Neuronal stem cell (in vitro differentiated cells): ENCODE measurements at regions not wholly inside any gene's neighbourhood (a gene's known extent, or its start where the extent isn't known, plus 50 kb on each side); places are given as distances from the start of the nearest gene placed in this dataset.
"Not testable (repeated sequence)": the region's sequence is repeated elsewhere in the genome, so short reads cannot be mapped to it uniquely, and the experiment has no call there.

Source experiments
- DNase-seq: peaks from one replicate; pipeline ENCODE4 v3.0.0-alpha.2; 2013; ENCODE audit warnings: low spot score
- H2AFZ ChIP-seq: one replicate; pipeline ENCODE4 v1.6.1; 2013; ENCODE audit warnings: mild to moderate bottlenecking, low read length, inconsistent platforms
- H2AK5ac ChIP-seq: 2 replicates; pipeline ENCODE4 v1.6.1; 2013; ENCODE audit warnings: low read depth, mild to moderate bottlenecking, inconsistent platforms, low read length, moderate library complexity, mixed read lengths
- H2BK120ac ChIP-seq: 2 replicates; pipeline ENCODE4 v1.6.1; 2013; ENCODE audit warnings: low read depth, mild to moderate bottlenecking, inconsistent platforms, low read length, moderate library complexity, mixed read lengths
- H2BK12ac ChIP-seq: one replicate; pipeline ENCODE4 v1.6.1; 2013; ENCODE audit warnings: low read length, inconsistent platforms
- H2BK15ac ChIP-seq: 2 replicates; pipeline ENCODE4 v1.6.1; 2013; ENCODE audit warnings: mild to moderate bottlenecking, low read length, inconsistent platforms, mixed read lengths
- H2BK5ac ChIP-seq: one replicate; pipeline ENCODE4 v1.6.1; 2013; ENCODE audit warnings: inconsistent platforms, mild to moderate bottlenecking, low read length, moderate library complexity
- H3K14ac ChIP-seq: one replicate; pipeline ENCODE4 v1.6.1; 2013; ENCODE audit warnings: low read length, inconsistent platforms
- H3K18ac ChIP-seq: 2 replicates; pipeline ENCODE4 v1.6.1; 2013; ENCODE audit warnings: low read length, inconsistent platforms
- H3K23ac ChIP-seq: 2 replicates; pipeline ENCODE4 v1.6.1; 2013; ENCODE audit warnings: low read depth, mild to moderate bottlenecking, mixed read lengths, low read length, inconsistent platforms; ENCODE audit not compliant: poor library complexity
- H3K27ac ChIP-seq: replicated peaks from 3 replicates; pipeline ENCODE4 v1.5.1; 2013; ENCODE audit warnings: low read length, inconsistent platforms
- H3K27me3 ChIP-seq, 3 experiments: 2 replicates each; pipeline ENCODE4 v1.6.1; 2013; ENCODE audit warnings: low read length in 3 of 3, mild to moderate bottlenecking in 2 of 3, inconsistent platforms in 1 of 3, low read depth in 1 of 3, mixed read lengths in 1 of 3, moderate library complexity in 1 of 3; ENCODE audit not compliant: control insufficient read depth in 3 of 3, insufficient read depth in 3 of 3
- H3K36me3 ChIP-seq, 2 donors: replicated peaks in 1 of 2; 2 replicates each; pipeline ENCODE4 v1.6.1; 2013; ENCODE audit warnings: low read length in 2 of 2; ENCODE audit not compliant: control insufficient read depth in 2 of 2, insufficient read depth in 2 of 2
- H3K4ac ChIP-seq: 2 replicates; pipeline ENCODE4 v1.6.1; 2013; ENCODE audit warnings: inconsistent platforms, mild to moderate bottlenecking, low read length, moderate library complexity
- H3K4me1 ChIP-seq, 2 donors: 1 replicate in 1 of 2; 2 replicates in 1 of 2; pipeline ENCODE4 v1.6.1; 2013; ENCODE audit warnings: low read length in 2 of 2, low read depth in 1 of 2; ENCODE audit not compliant: control insufficient read depth in 2 of 2, insufficient read depth in 1 of 2
- H3K4me2 ChIP-seq: one replicate; pipeline ENCODE4 v1.6.1; 2013; ENCODE audit warnings: mild to moderate bottlenecking, low read length, inconsistent platforms; ENCODE audit not compliant: insufficient read depth, poor library complexity, severe bottlenecking
- H3K4me3 ChIP-seq, 2 donors: 2 replicates each; pipeline ENCODE4 v1.5.1; 2013; ENCODE audit warnings: low read length in 2 of 2, mild to moderate bottlenecking in 2 of 2, inconsistent platforms in 1 of 2, moderate library complexity in 1 of 2
- H3K79me1 ChIP-seq: one replicate; pipeline ENCODE4 v1.6.1; 2013; ENCODE audit warnings: low read depth, mild to moderate bottlenecking, inconsistent platforms, low read length, moderate library complexity
- H3K9ac ChIP-seq: one replicate; pipeline ENCODE4 v1.6.1; 2013; ENCODE audit warnings: mild to moderate bottlenecking, low read depth, low read length, inconsistent platforms; ENCODE audit not compliant: poor library complexity
- H3K9me3 ChIP-seq, 2 donors: replicated peaks in 1 of 2; 2 replicates each; pipeline versions ENCODE3 to v1.6.1; 2013; ENCODE audit warnings: low read length in 2 of 2, mild to moderate bottlenecking in 2 of 2, inconsistent platforms in 1 of 2, low read depth in 1 of 2, mixed read lengths in 1 of 2, moderate library complexity in 1 of 2; ENCODE audit not compliant: control insufficient read depth in 2 of 2, insufficient read depth in 1 of 2
- H4K8ac ChIP-seq: one replicate; pipeline ENCODE4 v1.6.1; 2013; ENCODE audit warnings: low read depth, mild to moderate bottlenecking, inconsistent platforms, low read length, moderate library complexity
- H4K91ac ChIP-seq: one replicate; pipeline ENCODE4 v1.6.1; 2013; ENCODE audit warnings: low read length, low read depth, mild to moderate bottlenecking, inconsistent platforms; ENCODE audit not compliant: poor library complexity
- WGBS, 2 donors: extraction: QIAGEN DNeasy Blood & Tissue Kit; methylation state at CpG; one replicate each; pipeline ENCODE4 v1.1.7; 2013; ENCODE audit warnings: missing lambda C conversion rate in 2 of 2, mixed read lengths in 1 of 2; ENCODE audit not compliant: insufficient read length in 2 of 2, insufficient replicate concordance in 1 of 2; ENCODE audit errors: extremely low coverage in 2 of 2; 5-methylcytosine and 5-hydroxymethylcytosine counted together

GRCh38 chr11:28793282-28793738 is 685.1 kb downstream of the METTL15 start:
- DNase-seq: no peak
- WGBS, 2 donors: no CpG with 5 or more reads among the region's 8 CpGs
- Histone ChIP-seq H3K27me3 (no peaks in the 10 kb centered on the region), H3K9me3 (no peaks in the 10 kb centered on the region), H4K91ac (no peak overlapping the region), H3K9ac (no peak overlapping the region), H4K8ac (no peak overlapping the region), H3K18ac (no peak overlapping the region), H2AFZ (no peak overlapping the region), H2AK5ac (no peak overlapping the region), H3K4me1 (peaks cover 0 to 2% of the 10 kb centered on the region in 2 donors), H2BK15ac (no peak overlapping the region), H3K4me2 (no peak overlapping the region), H3K27ac (no peak overlapping the region), H2BK5ac (no peak overlapping the region), H3K4ac (no peak overlapping the region), H2BK12ac (no peak overlapping the region), H3K36me3 (no peaks in the 10 kb centered on the region), H2BK120ac (no peak overlapping the region), H3K14ac (no peak overlapping the region), H3K79me1 (no peaks in the 10 kb centered on the region), H3K23ac (no peak overlapping the region), H3K4me3 (no peak overlapping the region)

GRCh38 chr11:28792856-28793255 is 684.7 kb downstream of the METTL15 start:
- Histone ChIP-seq H2AK5ac (no peak overlapping the region), H2AFZ (no peak overlapping the region), H3K79me1 (no peaks in the 10 kb centered on the region), H3K9ac (no peak overlapping the region), H3K18ac (no peak overlapping the region), H3K27ac (no peak overlapping the region), H4K91ac (no peak overlapping the region), H3K4me3 (no peak overlapping the region), H2BK5ac (no peak overlapping the region), H3K27me3 (no peaks in the 10 kb centered on the region), H3K14ac (no peak overlapping the region), H2BK12ac (no peak overlapping the region), H3K4me2 (no peak overlapping the region), H4K8ac (no peak overlapping the region), H3K4ac (no peak overlapping the region), H2BK120ac (no peak overlapping the region), H3K23ac (no peak overlapping the region), H3K4me1 (peaks cover 0 to 2% of the 10 kb centered on the region in 2 donors), H3K9me3 (no peaks in the 10 kb centered on the region), H3K36me3 (no peaks in the 10 kb centered on the region), H2BK15ac (no peak overlapping the region)
- DNase-seq: no peak
- no CpG with 5 or more reads among the region's 2 CpGs for WGBS, 2 donors

- not testable (repeated sequence) for DNase-seq, H3K36me3 ChIP-seq
- no CpG with 5 or more reads among the region's 2 CpGs for WGBS, 2 donors
Measured at GRCh38 chr11:28787897-28788296, 679.7 kb downstream of the METTL15 start.

GRCh38 chr11:28777126-28777525 is 668.9 kb downstream of the METTL15 start:
- Histone ChIP-seq H2BK15ac (no peak overlapping the region), H3K27ac (no peak overlapping the region), H3K14ac (no peak overlapping the region), H3K4me3 (no peak overlapping the region), H4K91ac (no peak overlapping the region), H2BK5ac (no peak overlapping the region), H3K27me3 (no peaks in the 10 kb centered on the region), H2AFZ (no peak overlapping the region), H3K4ac (no peak overlapping the region), H2AK5ac (no peak overlapping the region), H2BK120ac (no peak overlapping the region), H3K18ac (no peak overlapping the region), H4K8ac (no peak overlapping the region), H3K79me1 (no peaks in the 10 kb centered on the region), H3K9ac (no peak overlapping the region), H3K36me3 (no peaks in the 10 kb centered on the region), H2BK12ac (no peak overlapping the region), H3K9me3 (peaks cover 0 to 2% of the 10 kb centered on the region in 2 donors), H3K23ac (no peak overlapping the region), H3K4me2 (no peak overlapping the region), H3K4me1 (no peaks in the 10 kb centered on the region)
- no peak for DNase-seq
- WGBS, 2 donors: no CpG with 5 or more reads among the region's 6 CpGs

More at GRCh38 chr11:28787897-28788296, 679.7 kb downstream of the METTL15 start:
- H2BK5ac ChIP-seq, H4K8ac ChIP-seq, H3K4me3 ChIP-seq, H3K14ac ChIP-seq, H3K23ac ChIP-seq, H3K18ac ChIP-seq, H4K91ac ChIP-seq, H3K4me2 ChIP-seq, H3K4ac ChIP-seq, H3K4me1 ChIP-seq, H3K9ac ChIP-seq, H2AK5ac ChIP-seq, H2AFZ ChIP-seq, H2BK15ac ChIP-seq, H3K27me3 ChIP-seq, H2BK120ac ChIP-seq, H3K79me1 ChIP-seq, H2BK12ac ChIP-seq, H3K9me3 ChIP-seq, H3K27ac ChIP-seq: not testable (repeated sequence)
